Ammon's horn (tissue), 1 donor: ENCODE measurements at regions not wholly inside any gene's neighbourhood (a gene's known extent, or its start where the extent isn't known, plus 50 kb on each side); places are given as distances from the start of the nearest gene placed in this dataset.

ENCODE experiments used
- DNase-seq: peaks from one replicate; pipeline ENCODE4 v3.0.0-alpha.2; 2016; ENCODE audit warnings: low spot score

GRCh38 chr15:70426096-70426821, 328.5 kb upstream of the TLE3 start:
- DNase-seq = no peak

- no peak for DNase-seq
Measured at GRCh38 chr15:70424937-70425411, 327.3 kb upstream of the TLE3 start.

- DNase-seq = no peak
Measured at GRCh38 chr15:70423267-70423666, 325.6 kb upstream of the TLE3 start.

- no peak for DNase-seq
Measured at GRCh38 chr15:70422342-70422741, 324.6 kb upstream of the TLE3 start.

GRCh38 chr15:70420948-70421482, 323.3 kb upstream of the TLE3 start:
- no peak for DNase-seq

GRCh38 chr15:70420086-70420947, 322.6 kb upstream of the TLE3 start:
- DNase-seq = no peak

GRCh38 chr15:70418943-70419342, 321.2 kb upstream of the TLE3 start:
- DNase-seq = no peak

DNA sequence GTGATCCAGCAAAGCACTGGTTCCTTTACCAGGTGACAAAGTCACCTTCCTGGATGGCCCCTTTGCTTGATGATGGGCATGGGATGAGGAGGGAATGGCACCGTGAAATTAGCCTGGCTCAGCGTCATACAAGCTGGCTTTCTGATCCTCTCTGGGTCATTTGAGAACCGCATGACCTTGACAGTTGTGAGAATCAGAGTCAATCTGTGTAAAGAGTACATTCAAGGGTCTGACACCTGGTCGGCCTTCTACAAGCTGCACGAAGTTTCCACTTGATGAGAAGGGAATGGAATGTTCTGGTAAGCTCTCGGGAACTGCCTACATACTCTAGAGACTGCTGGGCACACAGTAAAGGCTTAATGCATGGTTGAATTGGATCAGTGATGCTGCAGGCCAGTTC, 319.8 kb upstream of the TLE3 start:
- no peak for DNase-seq

DNA sequence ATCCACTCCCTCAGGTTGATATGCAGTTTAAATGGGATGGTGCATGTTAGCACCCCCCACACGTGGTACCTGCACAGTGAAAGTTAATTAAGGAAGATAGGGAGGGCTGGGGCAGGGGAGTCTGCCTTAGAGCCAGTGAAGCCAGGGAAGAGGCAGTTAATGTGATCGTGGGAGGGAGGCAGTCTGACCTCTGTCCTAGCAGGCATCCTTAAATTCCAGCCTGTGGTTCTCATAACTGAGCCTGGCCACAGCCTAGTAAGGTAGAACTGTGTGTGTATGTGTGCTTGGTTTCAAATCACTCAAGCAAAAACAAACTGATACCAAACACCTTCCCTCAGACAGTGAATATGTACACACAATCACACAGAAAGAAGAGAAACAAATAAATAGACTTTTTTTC, 319.1 kb upstream of the TLE3 start:
- DNase-seq = no peak

- no peak for DNase-seq
Measured at GRCh38 chr15:70415398-70415797, 317.7 kb upstream of the TLE3 start.

GRCh38 chr15:70414626-70415025, 316.9 kb upstream of the TLE3 start:
- no peak for DNase-seq

- DNase-seq = no peak
Measured at GRCh38 chr15:70412794-70413193, 315.1 kb upstream of the TLE3 start.

GRCh38 chr15:70411143-70411863, 313.6 kb upstream of the TLE3 start:
- DNase-seq = no peak

- no peak for DNase-seq
Measured at GRCh38 chr15:70410371-70410985, 312.8 kb upstream of the TLE3 start.

DNA sequence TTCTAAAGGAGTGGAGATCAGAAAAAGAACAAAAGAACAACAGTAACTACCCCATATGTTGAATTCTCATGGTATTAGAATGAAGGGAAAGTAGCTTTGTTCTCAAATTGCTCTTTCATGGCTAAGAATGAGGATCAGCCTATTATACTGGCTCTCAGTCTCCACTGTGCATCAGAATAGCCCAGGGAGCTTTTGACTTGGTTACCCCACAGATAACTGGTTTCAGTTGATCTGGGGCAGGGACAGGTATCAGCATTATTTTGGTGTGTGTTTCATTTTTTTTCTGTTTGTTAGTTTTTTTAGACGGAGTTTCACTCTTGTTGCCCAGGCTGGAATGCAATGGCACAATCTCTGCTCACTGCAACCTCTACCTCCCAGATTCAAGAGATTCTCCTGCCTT, 311.7 kb upstream of the TLE3 start:
- DNase-seq = no peak

GRCh38 chr15:70407955-70408354, 310.2 kb upstream of the TLE3 start:
- DNase-seq = no peak

GRCh38 chr15:70407336-70407670, 309.6 kb upstream of the TLE3 start:
- peak; percentile 14 for DNase-seq

- no peak for DNase-seq
Measured at GRCh38 chr15:70406617-70407335, 309.1 kb upstream of the TLE3 start.

GRCh38 chr15:70401709-70402108, 304.0 kb upstream of the TLE3 start:
- no peak for DNase-seq

- DNase-seq = no peak
Measured at GRCh38 chr15:70400766-70401541, 303.2 kb upstream of the TLE3 start.

DNA sequence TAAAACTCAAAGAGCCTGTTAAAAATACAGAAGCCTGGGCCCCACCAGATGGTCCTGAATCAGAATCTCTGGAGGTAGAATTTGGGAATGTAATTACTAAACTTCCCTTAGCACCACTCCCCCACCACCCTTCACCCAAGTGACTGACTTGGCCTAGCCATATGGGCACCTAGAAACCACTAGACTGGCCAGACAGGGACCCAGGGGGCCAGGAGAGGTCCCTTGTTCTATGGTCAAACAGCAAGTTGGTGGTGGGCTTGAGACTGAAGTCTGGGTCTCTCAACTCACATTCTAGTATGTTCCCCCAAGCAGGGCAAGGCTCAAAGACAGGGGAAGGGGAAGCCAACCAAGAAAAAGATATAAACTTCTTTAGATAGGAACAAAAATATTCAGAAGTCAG, 301.5 kb upstream of the TLE3 start:
- no peak for DNase-seq
